Trophoblast cell (in vitro differentiated cells and primary cell): ENCODE measurements at regions not wholly inside any gene's neighbourhood (a gene's known extent, or its start where the extent isn't known, plus 50 kb on each side); places are given as distances from the start of the nearest gene placed in this dataset.
A peak's percentile ranks its signal among the peaks of the same experiment; 100 is the strongest.

Experiments used
- DNase-seq, 2 donors: peaks; one replicate each; pipeline ENCODE4 v3.0.0-alpha.2; 2016
- H2AFZ ChIP-seq: 2 replicates; pipeline ENCODE4 v1.6.1; 2013; ENCODE audit warnings: low read length, moderate library complexity, mild to moderate bottlenecking; ENCODE audit not compliant: insufficient read depth, poor library complexity
- H2AK5ac ChIP-seq: 2 replicates; pipeline ENCODE4 v1.6.1; 2013; ENCODE audit warnings: mild to moderate bottlenecking, low read length
- H2BK120ac ChIP-seq: 2 replicates; pipeline ENCODE4 v1.6.1; 2013; ENCODE audit warnings: low read length, mild to moderate bottlenecking, moderate library complexity; ENCODE audit not compliant: insufficient read depth, poor library complexity
- H2BK12ac ChIP-seq: 2 replicates; pipeline ENCODE4 v1.6.1; 2013; ENCODE audit warnings: mild to moderate bottlenecking, low read length, moderate library complexity
- H2BK5ac ChIP-seq: 2 replicates; pipeline ENCODE4 v1.6.1; 2013; ENCODE audit warnings: low read length, low read depth, moderate library complexity, mild to moderate bottlenecking; ENCODE audit not compliant: poor library complexity
- H3K14ac ChIP-seq: 2 replicates; pipeline ENCODE4 v1.6.1; 2013; ENCODE audit warnings: mild to moderate bottlenecking, low read length
- H3K18ac ChIP-seq: 2 replicates; pipeline ENCODE4 v1.6.1; 2013; ENCODE audit warnings: mild to moderate bottlenecking, low read length
- H3K23ac ChIP-seq: 2 replicates; pipeline ENCODE4 v1.6.1; 2013; ENCODE audit warnings: low read length
- H3K27ac ChIP-seq: 2 replicates; pipeline ENCODE4 v1.5.1; 2013; ENCODE audit warnings: low read depth, mild to moderate bottlenecking, inconsistent platforms, low read length, moderate library complexity
- H3K27me3 ChIP-seq: 2 replicates; pipeline ENCODE4 v1.6.1; 2013; ENCODE audit warnings: inconsistent platforms, mild to moderate bottlenecking, low read length, moderate library complexity; ENCODE audit not compliant: insufficient read depth
- H3K36me3 ChIP-seq, 2 experiments: 1 replicate in 1 of 2; 2 replicates in 1 of 2; pipeline ENCODE4 v1.6.1; 2013; ENCODE audit warnings: low read length in 2 of 2, mild to moderate bottlenecking in 2 of 2, moderate library complexity in 1 of 2; ENCODE audit not compliant: insufficient read depth in 2 of 2, control insufficient read depth in 1 of 2
- H3K4ac ChIP-seq: 2 replicates; pipeline ENCODE4 v1.6.1; 2013; ENCODE audit warnings: low read depth, mild to moderate bottlenecking, low read length, moderate library complexity
- H3K4me1 ChIP-seq, 2 experiments: 1 replicate in 1 of 2; 2 replicates in 1 of 2; pipeline ENCODE4 v1.6.1; 2013; ENCODE audit warnings: low read length in 2 of 2, mild to moderate bottlenecking in 2 of 2, moderate library complexity in 1 of 2; ENCODE audit not compliant: insufficient read depth in 2 of 2, control insufficient read depth in 1 of 2
- H3K4me2 ChIP-seq: 2 replicates; pipeline ENCODE4 v1.6.1; 2013; ENCODE audit warnings: inconsistent platforms, mild to moderate bottlenecking, low read length, moderate library complexity
- H3K4me3 ChIP-seq: 2 replicates; pipeline ENCODE4 v1.5.1; 2013; ENCODE audit warnings: mild to moderate bottlenecking, low read depth, low read length, inconsistent platforms
- H3K79me1 ChIP-seq: one replicate; pipeline ENCODE4 v1.6.1; 2013; ENCODE audit warnings: low read length
- H3K79me2 ChIP-seq: 2 replicates; pipeline ENCODE4 v1.6.1; 2013; ENCODE audit warnings: low read length, mild to moderate bottlenecking; ENCODE audit not compliant: control insufficient read depth, insufficient read depth, poor library complexity
- H3K9ac ChIP-seq: 2 replicates; pipeline ENCODE4 v1.6.1; 2013; ENCODE audit warnings: mild to moderate bottlenecking, low read length
- H3K9me3 ChIP-seq: 2 replicates; pipeline ENCODE4 v1.6.1; 2013; ENCODE audit warnings: low read depth, mild to moderate bottlenecking, control low read depth, inconsistent platforms, low read length; ENCODE audit not compliant: insufficient read depth
- H4K12ac ChIP-seq: 2 replicates; pipeline ENCODE4 v1.6.1; 2013; ENCODE audit warnings: low read depth, mild to moderate bottlenecking, low read length, moderate library complexity
- H4K8ac ChIP-seq: 2 replicates; pipeline ENCODE4 v1.6.1; 2013; ENCODE audit warnings: low read depth, mild to moderate bottlenecking, low read length, moderate library complexity
- H4K91ac ChIP-seq: one replicate; pipeline ENCODE4 v1.6.1; 2013; ENCODE audit warnings: low read depth, mild to moderate bottlenecking, low read length, moderate library complexity
- WGBS: extraction: QIAGEN DNeasy Blood & Tissue Kit; methylation state at CpG from one replicate; pipeline ENCODE4 v1.1.7; 2013; ENCODE audit warnings: missing lambda C conversion rate; ENCODE audit not compliant: insufficient read length, insufficient coverage; ENCODE audit errors: extremely low coverage; 5-methylcytosine and 5-hydroxymethylcytosine counted together

DNA sequence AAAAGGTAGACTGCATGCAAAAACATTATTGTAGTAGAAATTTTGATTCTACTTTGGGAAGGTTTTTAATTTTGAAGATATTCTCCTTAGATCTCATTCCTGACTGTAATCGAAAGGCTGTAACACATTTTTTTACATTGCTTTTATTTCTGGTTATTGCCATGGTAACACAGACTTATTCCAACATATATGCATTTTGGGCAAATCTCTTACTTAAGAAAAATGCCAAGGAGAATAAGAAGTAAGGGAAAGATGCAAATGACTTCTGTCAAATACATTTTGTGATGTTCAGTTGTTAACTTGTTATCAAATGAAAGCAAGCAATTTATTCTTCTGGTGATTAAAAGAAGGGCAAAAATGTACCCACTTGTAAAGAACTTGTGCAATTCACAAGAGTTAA, 267.5 kb downstream of the AASDHPPT start:
- Histone ChIP-seq H3K79me1 (no peaks in the 10 kb centered on the region), H3K27ac (no peak overlapping the region), H3K4me2 (no peak overlapping the region), H2BK5ac (no peak overlapping the region), H3K4ac (no peak overlapping the region), H3K18ac (no peak overlapping the region), H3K23ac (no peak overlapping the region), H4K91ac (no peak overlapping the region), H3K14ac (no peak overlapping the region), H3K79me2 (no peaks in the 10 kb centered on the region), H2AK5ac (no peak overlapping the region), H2BK12ac (no peak overlapping the region), H2BK120ac (no peak overlapping the region), H3K36me3 (no peaks in the 10 kb centered on the region), H2AFZ (no peak overlapping the region), H4K8ac (no peak overlapping the region), H3K9ac (no peak overlapping the region), H3K4me1 (no peaks in the 10 kb centered on the region), H3K9me3 (no peaks in the 10 kb centered on the region), H3K27me3 (no peaks in the 10 kb centered on the region), H4K12ac (no peak overlapping the region), H3K4me3 (no peak overlapping the region)
- WGBS = no CpG with 5 or more reads among the region's 1 CpG
- no peak for DNase-seq

DNA sequence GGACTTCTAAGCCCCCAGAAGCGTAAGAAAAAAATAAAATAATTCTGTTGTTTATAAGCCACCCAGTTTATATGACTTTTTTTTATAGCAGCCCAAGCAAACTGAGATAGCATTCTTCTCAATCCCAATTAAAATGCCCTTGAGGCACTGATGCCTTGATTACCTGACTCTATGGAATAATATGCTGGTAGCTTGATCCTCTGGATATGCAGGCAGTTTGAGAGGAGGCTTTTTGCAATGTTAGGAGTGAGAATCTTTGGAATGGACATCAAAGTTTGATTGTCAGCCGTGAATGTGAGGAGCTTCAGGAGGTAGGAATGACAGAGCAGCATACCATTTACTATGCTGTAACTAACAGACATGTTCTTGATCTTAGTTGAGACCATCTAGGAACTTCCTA, 275.6 kb downstream of the AASDHPPT start:
- H3K36me3 ChIP-seq = no peaks in the 10 kb centered on the region

DNA sequence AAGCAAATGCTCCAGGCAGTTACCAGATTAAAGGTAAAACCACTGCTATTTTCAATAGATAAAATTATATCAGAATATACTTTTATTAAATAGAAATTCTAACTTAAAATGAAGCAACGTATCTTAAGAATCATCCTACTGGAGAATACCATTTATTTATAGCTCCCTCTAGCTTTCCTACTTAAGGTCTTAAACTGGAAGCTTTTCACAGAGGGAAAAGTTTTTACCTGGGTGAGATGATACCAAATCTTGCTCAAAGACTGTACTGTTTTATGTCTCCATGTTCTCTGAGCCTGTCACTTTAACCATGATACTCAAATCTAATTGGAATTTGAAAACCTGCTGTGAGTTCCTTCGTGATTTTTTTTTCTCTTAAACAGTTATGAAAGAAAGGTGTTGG, 291.8 kb downstream of the AASDHPPT start:
- no peaks in the 10 kb centered on the region for H3K27me3 ChIP-seq
- no peak overlapping the region for H4K91ac ChIP-seq
- no peak overlapping the region for H4K12ac ChIP-seq
- no peaks in the 10 kb centered on the region for H3K79me1 ChIP-seq
- WGBS = no CpG with 5 or more reads among the region's 2 CpGs
- no peaks in the 10 kb centered on the region for H3K4me1 ChIP-seq
- H3K79me2 ChIP-seq = no peaks in the 10 kb centered on the region
- H3K4ac ChIP-seq = no peak overlapping the region
- H3K14ac ChIP-seq = no peak overlapping the region
- H3K4me3 ChIP-seq = no peak overlapping the region
- H2BK120ac ChIP-seq = no peak overlapping the region
- H3K9me3 ChIP-seq = no peaks in the 10 kb centered on the region
- no peak overlapping the region for H2AK5ac ChIP-seq
- H2BK5ac ChIP-seq = no peak overlapping the region
- no peak overlapping the region for H4K8ac ChIP-seq
- H2BK12ac ChIP-seq = no peak overlapping the region
- no peak overlapping the region for H2AFZ ChIP-seq
- no peak overlapping the region for H3K23ac ChIP-seq
- H3K36me3 ChIP-seq = no peaks in the 10 kb centered on the region
- no peak overlapping the region for H3K27ac ChIP-seq
- no peak for DNase-seq
- no peak overlapping the region for H3K9ac ChIP-seq
- no peak overlapping the region for H3K4me2 ChIP-seq
- no peak overlapping the region for H3K18ac ChIP-seq

More for the DNA sequence above, 275.6 kb downstream of the AASDHPPT start:
- Histone ChIP-seq H4K91ac (no peak overlapping the region), H3K27ac (no peak overlapping the region), H3K23ac (no peak overlapping the region), H3K9me3 (no peaks in the 10 kb centered on the region), H3K14ac (no peak overlapping the region), H4K12ac (no peak overlapping the region), H3K79me1 (no peaks in the 10 kb centered on the region), H3K4ac (no peak overlapping the region), H2BK12ac (no peak overlapping the region), H3K4me1 (no peaks in the 10 kb centered on the region), H2AK5ac (no peak overlapping the region), H3K18ac (no peak overlapping the region), H3K9ac (no peak overlapping the region), H3K79me2 (no peaks in the 10 kb centered on the region), H3K27me3 (no peaks in the 10 kb centered on the region), H3K4me2 (no peak overlapping the region), H2BK5ac (no peak overlapping the region), H2AFZ (no peak overlapping the region), H2BK120ac (no peak overlapping the region), H3K4me3 (no peak overlapping the region), H4K8ac (no peak overlapping the region)
- peak; percentile 82 to 98 for DNase-seq
- WGBS = no CpG with 5 or more reads among the region's 2 CpGs

DNA sequence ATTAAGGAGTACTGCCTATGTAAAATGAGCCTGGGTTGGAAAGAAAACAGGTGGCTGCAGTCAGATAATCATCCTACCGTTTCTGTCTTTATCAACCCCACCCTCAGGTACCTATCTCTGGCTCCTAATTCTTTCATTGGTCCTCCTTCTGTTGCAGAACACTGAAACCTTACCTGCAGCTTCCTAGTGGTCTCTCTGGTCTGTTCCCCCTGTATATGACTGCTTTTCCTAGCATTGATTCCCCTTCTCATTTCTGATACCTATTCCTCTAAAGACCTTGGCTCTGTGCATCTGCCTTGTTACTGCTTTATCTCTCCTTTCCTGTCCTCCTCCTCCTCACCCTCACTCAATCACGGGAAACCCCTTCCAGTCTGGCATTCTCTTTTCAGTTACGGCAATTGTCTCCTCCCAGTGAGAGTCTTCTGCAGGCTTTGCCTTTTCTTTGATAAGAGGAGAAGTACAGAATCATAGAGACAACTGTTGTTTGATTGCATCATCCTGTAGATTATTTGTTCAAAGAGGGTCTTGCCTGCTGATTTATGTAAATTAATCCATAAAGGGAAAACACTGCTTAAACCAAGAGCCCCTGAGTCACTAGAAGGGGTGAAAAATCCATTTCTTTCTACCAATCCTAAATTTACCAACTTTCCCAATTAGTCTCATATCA, 301.2 kb downstream of the AASDHPPT start:
- WGBS = no CpG with 5 or more reads among the region's 3 CpGs
- Histone ChIP-seq H3K9me3 (no peaks in the 10 kb centered on the region), H3K79me1 (peaks cover 9% of the 10 kb centered on the region), H3K23ac (no peak overlapping the region), H3K4me1 (peaks cover 4 to 15% of the 10 kb centered on the region in 2 experiments), H3K9ac (no peak overlapping the region), H4K12ac (no peak overlapping the region), H3K27me3 (no peaks in the 10 kb centered on the region), H4K8ac (peak overlapping the region; percentile 47), H2AFZ (no peak overlapping the region), H2BK12ac (peak overlapping the region; percentile 97), H2BK5ac (peak overlapping the region; percentile 56), H3K4ac (no peak overlapping the region), H3K14ac (peak overlapping the region; percentile 66), H4K91ac (peak overlapping the region; percentile 62), H3K18ac (no peak overlapping the region), H3K27ac (no peak overlapping the region), H3K4me2 (no peak overlapping the region), H2BK120ac (peak overlapping the region; percentile 46), H3K4me3 (no peak overlapping the region), H3K79me2 (no peaks in the 10 kb centered on the region), H3K36me3 (no peaks in the 10 kb centered on the region), H2AK5ac (peak overlapping the region; percentile 83)
- DNase-seq = no peak
